Left ventricle myocardium superior (tissue), 1 donor: ENCODE measurements at regions not wholly inside any gene's neighbourhood (a gene's known extent, or its start where the extent isn't known, plus 50 kb on each side); places are given as distances from the start of the nearest gene placed in this dataset.
"Not testable (repeated sequence)": the region's sequence is repeated elsewhere in the genome, so short reads cannot be mapped to it uniquely, and the experiment has no call there.

Experiments
- ATAC-seq: fragments of 200-7000 bp; cut with Tn5 transposase; one replicate; pipeline ENCODE4 v1.9.1; 2020; ENCODE audit warnings: mild to moderate bottlenecking, moderate library complexity
- DNase-seq: peaks from one replicate; pipeline ENCODE4 v3.0.0-alpha.2; 2020
- intact Hi-C: fragments of 100-400 bp; cut with micrococcal nuclease; formaldehyde crosslinking; loops from one replicate; pipeline ENCODE4 v1.11.0; 2022
- donor health status: DM: no; HTN: yes; CAD: no; lungs with severe emphysema.

- ATAC-seq, intact Hi-C loops: not testable (repeated sequence)
- peak; percentile 22 for DNase-seq
These were observed 3595.8 kb upstream of the OR11H1 start for GRCh38 chr22:11932212-11932611.

- ATAC-seq, DNase-seq, intact Hi-C loops: not testable (repeated sequence)
These were observed 3559.9 kb upstream of the OR11H1 start for GRCh38 chr22:11967915-11968616.

- DNase-seq, ATAC-seq, intact Hi-C loops: not testable (repeated sequence)
These were observed 3554.1 kb upstream of the OR11H1 start for GRCh38 chr22:11973856-11974255.
